GM18508 (cell line): ENCODE measurements at regions not wholly inside any gene's neighbourhood (a gene's known extent, or its start where the extent isn't known, plus 50 kb on each side); places are given as distances from the start of the nearest gene placed in this dataset.
"Not testable (repeated sequence)": the region's sequence is repeated elsewhere in the genome, so short reads cannot be mapped to it uniquely, and the experiment has no call there.

ENCODE experiments used
- ATAC-seq: cut with Tn5 transposase; IDR thresholded peaks from one replicate; pipeline ENCODE4 v1.9.1; 2021; ENCODE audit warnings: moderate number of reproducible peaks; ENCODE audit not compliant: insufficient read depth, unreplicated experiment

- ATAC-seq, result no peak
Measured at GRCh38 chr6:14542670-14543366, 425.2 kb downstream of the CD83 start.

GRCh38 chr6:14543971-14544585 lies 426.5 kb downstream of the CD83 start:
- no peak for ATAC-seq

- ATAC-seq, result no peak
Measured at GRCh38 chr6:14544666-14545065, 427.1 kb downstream of the CD83 start.

GRCh38 chr6:14545496-14545895 lies 427.9 kb downstream of the CD83 start:
- no peak for ATAC-seq

GRCh38 chr6:14546036-14546435 lies 428.5 kb downstream of the CD83 start:
- ATAC-seq, result no peak

- no peak for ATAC-seq
Measured at GRCh38 chr6:14547284-14547998, 429.9 kb downstream of the CD83 start.

GRCh38 chr6:14549304-14549770 lies 431.8 kb downstream of the CD83 start:
- ATAC-seq, result no peak

- no peak for ATAC-seq
Measured at GRCh38 chr6:14549871-14550270, 432.3 kb downstream of the CD83 start.

GRCh38 chr6:14550410-14550809 lies 432.8 kb downstream of the CD83 start:
- ATAC-seq, result no peak

- ATAC-seq, result no peak
Measured at GRCh38 chr6:14550822-14551221, 433.2 kb downstream of the CD83 start.

GRCh38 chr6:14551601-14552000 lies 434.0 kb downstream of the CD83 start:
- not testable (repeated sequence) for ATAC-seq

- ATAC-seq, result no peak
Measured at GRCh38 chr6:14552891-14553290, 435.3 kb downstream of the CD83 start.

GRCh38 chr6:14553515-14553914 lies 435.9 kb downstream of the CD83 start:
- no peak for ATAC-seq

- no peak for ATAC-seq
Measured at GRCh38 chr6:14555804-14556203, 438.2 kb downstream of the CD83 start.

- no peak for ATAC-seq
Measured at GRCh38 chr6:14559746-14560536, 442.4 kb downstream of the CD83 start.

- ATAC-seq, result not testable (repeated sequence)
Measured at GRCh38 chr6:14561563-14561962, 444.0 kb downstream of the CD83 start.

- no peak for ATAC-seq
Measured at GRCh38 chr6:14567842-14568241, 450.3 kb downstream of the CD83 start.

- ATAC-seq, result no peak
Measured at GRCh38 chr6:14569394-14569793, 451.8 kb downstream of the CD83 start.

- not testable (repeated sequence) for ATAC-seq
Measured at GRCh38 chr6:14569874-14570273, 452.3 kb downstream of the CD83 start.

GRCh38 chr6:14571001-14571400 lies 453.4 kb downstream of the CD83 start:
- no peak for ATAC-seq

- no peak for ATAC-seq
Measured at GRCh38 chr6:14571746-14572145, 454.2 kb downstream of the CD83 start.
